Ascending aorta (tissue), 2 donors: ENCODE measurements at regions not wholly inside any gene's neighbourhood (a gene's known extent, or its start where the extent isn't known, plus 50 kb on each side); places are given as distances from the start of the nearest gene placed in this dataset.
"Not testable (repeated sequence)": the region's sequence is repeated elsewhere in the genome, so short reads cannot be mapped to it uniquely, and the experiment has no call there.

Experiments used
- DNase-seq, 2 donors: peaks; one replicate each; pipeline ENCODE4 v3.0.0-alpha.2; 2019; ENCODE audit warnings: low spot score in 2 of 2
- H3K27ac ChIP-seq, 2 donors: fragments of 200-600 bp; sonication (generic); one replicate each; pipeline ENCODE4 v1.5.1; 2016 to 2017; ENCODE audit warnings: mild to moderate bottlenecking in 1 of 2
- H3K27me3 ChIP-seq: fragments of 200-600 bp; sonication (generic); one replicate; pipeline ENCODE4 v1.5.1; 2017
- H3K36me3 ChIP-seq, 2 donors: fragments of 200-600 bp; sonication (generic); one replicate each; pipeline ENCODE4 v1.5.1; 2016
- H3K4me1 ChIP-seq, 2 donors: fragments of 200-600 bp; sonication (generic); one replicate each; pipeline ENCODE4 v1.5.1; 2016 to 2017; ENCODE audit warnings: mild to moderate bottlenecking in 1 of 2
- H3K4me3 ChIP-seq, 2 donors: fragments of 200-600 bp; sonication (generic); one replicate each; pipeline ENCODE4 v1.5.1; 2016 to 2017; ENCODE audit warnings: mild to moderate bottlenecking in 1 of 2
- H3K9me3 ChIP-seq, 2 donors: fragments of 200-600 bp; sonication (generic); one replicate each; pipeline ENCODE4 v1.5.1; 2016
- intact Hi-C: fragments of 100-400 bp; cut with DNase I; formaldehyde crosslinking; loops from one replicate; pipeline ENCODE4 v1.15.1; 2023
- TF ChIP-seq, protein P1 (sequence below), 3 experiments: fragments of 200-600 bp in 2 of 3; fragments of 450-650 bp in 1 of 3; sonication (generic) in 2 of 3; IDR thresholded peaks; one replicate each; pipeline ENCODE4 v1.5.1; 2016 to 2019; ENCODE audit warnings: antibody characterized with exemption in 3 of 3, mild to moderate bottlenecking in 1 of 3, moderate library complexity in 1 of 3

- TF ChIP-seq, protein P1, sequence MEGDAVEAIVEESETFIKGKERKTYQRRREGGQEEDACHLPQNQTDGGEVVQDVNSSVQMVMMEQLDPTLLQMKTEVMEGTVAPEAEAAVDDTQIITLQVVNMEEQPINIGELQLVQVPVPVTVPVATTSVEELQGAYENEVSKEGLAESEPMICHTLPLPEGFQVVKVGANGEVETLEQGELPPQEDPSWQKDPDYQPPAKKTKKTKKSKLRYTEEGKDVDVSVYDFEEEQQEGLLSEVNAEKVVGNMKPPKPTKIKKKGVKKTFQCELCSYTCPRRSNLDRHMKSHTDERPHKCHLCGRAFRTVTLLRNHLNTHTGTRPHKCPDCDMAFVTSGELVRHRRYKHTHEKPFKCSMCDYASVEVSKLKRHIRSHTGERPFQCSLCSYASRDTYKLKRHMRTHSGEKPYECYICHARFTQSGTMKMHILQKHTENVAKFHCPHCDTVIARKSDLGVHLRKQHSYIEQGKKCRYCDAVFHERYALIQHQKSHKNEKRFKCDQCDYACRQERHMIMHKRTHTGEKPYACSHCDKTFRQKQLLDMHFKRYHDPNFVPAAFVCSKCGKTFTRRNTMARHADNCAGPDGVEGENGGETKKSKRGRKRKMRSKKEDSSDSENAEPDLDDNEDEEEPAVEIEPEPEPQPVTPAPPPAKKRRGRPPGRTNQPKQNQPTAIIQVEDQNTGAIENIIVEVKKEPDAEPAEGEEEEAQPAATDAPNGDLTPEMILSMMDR (IDR thresholded peaks at IDR 0.05): no peak
- H3K27ac ChIP-seq: no peak overlapping the region
- H3K4me3 ChIP-seq: no peak overlapping the region
- peaks cover 0 to 4% of the 10 kb centered on the region in 2 donors for H3K9me3 ChIP-seq
- DNase-seq: no peak
- no peaks in the 10 kb centered on the region for H3K4me1 ChIP-seq
- no peaks in the 10 kb centered on the region for H3K36me3 ChIP-seq
- intact Hi-C loops: no loop called here
- no peaks in the 10 kb centered on the region for H3K27me3 ChIP-seq
These were observed 245.7 kb upstream of the MDGA2 start for GRCh38 chr14:47921133-47921532.

GRCh38 chr14:47919997-47920396 lies 244.6 kb upstream of the MDGA2 start:
- Histone ChIP-seq H3K27me3 (no peaks in the 10 kb centered on the region), H3K36me3 (no peaks in the 10 kb centered on the region), H3K4me1 (no peaks in the 10 kb centered on the region), H3K9me3 (peaks cover 0 to 4% of the 10 kb centered on the region in 2 donors), H3K4me3 (no peak overlapping the region), H3K27ac (no peak overlapping the region)
- DNase-seq: no peak
- TF ChIP-seq, protein P1 (IDR thresholded peaks at IDR 0.05): no peak
- intact Hi-C loops: no loop called here

GRCh38 chr14:47919334-47919846 lies 244.0 kb upstream of the MDGA2 start:
- DNase-seq: no peak

DNA sequence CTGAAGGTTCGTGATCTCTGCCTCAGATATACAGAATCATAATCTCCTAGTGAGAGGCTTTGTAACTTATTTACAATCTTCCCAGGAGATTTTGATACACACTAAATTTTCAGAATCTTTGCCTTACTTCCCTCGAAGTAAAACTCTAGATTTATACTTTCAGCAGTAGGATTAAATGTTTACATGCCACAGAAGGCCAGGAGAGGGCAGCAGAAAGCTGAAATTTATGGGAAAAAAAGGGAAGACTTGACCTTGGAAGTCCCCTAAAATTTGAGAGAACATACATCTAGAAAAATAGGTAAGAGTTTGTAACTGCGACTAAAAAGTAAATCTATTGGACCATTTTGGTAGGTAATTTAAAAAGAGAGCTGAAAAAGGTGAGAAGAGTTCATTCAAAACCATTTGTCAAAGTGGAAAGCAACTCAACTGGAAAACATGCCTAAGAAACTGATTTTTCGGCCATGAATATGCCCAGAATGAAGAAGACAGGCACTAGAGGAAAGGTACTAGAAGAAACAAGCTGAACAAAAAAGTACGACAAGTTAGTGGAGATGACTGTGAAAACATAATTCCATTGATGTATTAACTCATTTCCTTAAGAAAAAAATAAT lies 242.0 kb upstream of the MDGA2 start:
- intact Hi-C loops: no loop called here
- H3K36me3 ChIP-seq: no peaks in the 10 kb centered on the region
- H3K27me3 ChIP-seq: no peaks in the 10 kb centered on the region
- H3K4me1 ChIP-seq: no peaks in the 10 kb centered on the region
- DNase-seq: no peak
- H3K9me3 ChIP-seq: no peaks in the 10 kb centered on the region
- H3K27ac ChIP-seq: no peak overlapping the region
- TF ChIP-seq, protein P1 (IDR thresholded peaks at IDR 0.05): peak in 1 of 3 experiments; percentile 27
- H3K4me3 ChIP-seq: no peak overlapping the region

More at GRCh38 chr14:47919334-47919846, 244.0 kb upstream of the MDGA2 start:
- H3K4me1 ChIP-seq: no peaks in the 10 kb centered on the region
- H3K27ac ChIP-seq: no peak overlapping the region
- H3K27me3 ChIP-seq: no peaks in the 10 kb centered on the region
- no peaks in the 10 kb centered on the region for H3K36me3 ChIP-seq
- intact Hi-C loops: no loop called here
- no peak overlapping the region for H3K4me3 ChIP-seq
- no peaks in the 10 kb centered on the region for H3K9me3 ChIP-seq
- TF ChIP-seq, protein P1 (IDR thresholded peaks at IDR 0.05): no peak

DNA sequence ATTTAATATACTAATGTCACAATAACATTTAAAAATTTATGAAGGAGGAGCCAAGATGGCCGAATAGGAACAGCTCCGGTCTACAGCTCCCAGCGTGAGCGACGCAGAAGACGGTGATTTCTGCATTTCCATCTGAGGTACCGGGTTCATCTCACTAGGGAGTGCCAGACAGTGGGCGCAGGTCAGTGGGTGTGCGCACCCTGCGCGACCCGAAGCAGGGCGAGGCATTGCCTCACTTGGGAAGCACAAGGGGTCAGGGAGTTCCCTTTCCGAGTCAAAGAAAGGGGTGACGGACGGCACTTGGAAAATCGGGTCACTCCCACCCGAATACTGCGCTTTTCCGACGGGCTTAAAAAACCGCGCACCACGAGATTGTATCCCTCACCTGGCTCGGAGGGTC lies 225.7 kb upstream of the MDGA2 start:
- H3K27ac ChIP-seq, H3K4me3 ChIP-seq, intact Hi-C loops, H3K27me3 ChIP-seq, H3K4me1 ChIP-seq, DNase-seq, H3K36me3 ChIP-seq, H3K9me3 ChIP-seq: not testable (repeated sequence)

- no peak for DNase-seq
These were observed 224.3 kb upstream of the MDGA2 start for GRCh38 chr14:47899685-47900084.

More at GRCh38 chr14:47899685-47900084, 224.3 kb upstream of the MDGA2 start:
- no peaks in the 10 kb centered on the region for H3K36me3 ChIP-seq
- no peak overlapping the region for H3K27ac ChIP-seq
- intact Hi-C loops: no loop called here
- H3K4me1 ChIP-seq: no peaks in the 10 kb centered on the region
- TF ChIP-seq, protein P1 (IDR thresholded peaks at IDR 0.05): no peak
- H3K27me3 ChIP-seq: no peaks in the 10 kb centered on the region
- H3K4me3 ChIP-seq: no peak overlapping the region
- H3K9me3 ChIP-seq: no peaks in the 10 kb centered on the region
